Astrocyte (in vitro differentiated cells and primary cell): ENCODE measurements at regions not wholly inside any gene's neighbourhood (a gene's known extent, or its start where the extent isn't known, plus 50 kb on each side); places are given as distances from the start of the nearest gene placed in this dataset.

Experiments
- EZH2 ChIP-seq: IDR thresholded peaks from 2 replicates; pipeline ENCODE4 v1.6.1; 2012; ENCODE audit warnings: mild to moderate bottlenecking, low read length, inconsistent platforms; ENCODE audit not compliant: insufficient read depth
- TF ChIP-seq, protein P1 (sequence below): IDR thresholded peaks from 2 replicates; pipeline ENCODE4 v1.5.1; 2011; ENCODE audit warnings: low read depth, mild to moderate bottlenecking, inconsistent platforms, low read length, moderate library complexity; ENCODE audit not compliant: insufficient read depth

DNA sequence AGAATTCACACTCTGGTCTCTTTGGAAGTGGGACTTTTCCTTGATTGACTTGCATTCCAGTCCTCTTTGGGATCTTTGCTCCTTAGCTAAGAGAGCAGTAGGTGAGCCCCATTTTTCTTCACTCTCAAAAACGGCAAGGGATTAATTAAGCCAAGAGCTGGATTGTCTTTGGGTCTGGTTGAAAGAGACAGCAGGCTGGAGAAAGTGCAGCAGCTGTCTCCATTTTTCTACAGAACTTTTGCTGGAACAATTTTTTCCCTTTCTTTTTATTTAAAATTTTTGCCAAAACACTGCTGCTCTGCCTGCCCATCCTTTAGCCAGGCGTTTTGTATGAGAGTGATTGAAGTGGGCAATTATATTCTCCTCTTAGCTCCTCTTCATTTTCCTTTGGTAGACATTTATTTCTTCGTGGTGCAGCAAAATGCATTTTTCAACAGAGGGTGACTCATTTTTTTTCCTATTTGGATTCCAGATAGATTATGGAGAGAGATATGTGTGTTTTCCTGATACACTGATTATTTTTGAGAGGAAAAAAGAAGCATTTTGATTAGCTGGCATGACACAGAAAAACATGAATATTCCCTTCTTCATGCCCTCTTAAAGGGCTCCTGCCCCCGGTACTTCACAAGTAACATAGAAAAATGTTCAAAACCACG lies 371.2 kb upstream of the NBEA start:
- TF ChIP-seq, protein P1, sequence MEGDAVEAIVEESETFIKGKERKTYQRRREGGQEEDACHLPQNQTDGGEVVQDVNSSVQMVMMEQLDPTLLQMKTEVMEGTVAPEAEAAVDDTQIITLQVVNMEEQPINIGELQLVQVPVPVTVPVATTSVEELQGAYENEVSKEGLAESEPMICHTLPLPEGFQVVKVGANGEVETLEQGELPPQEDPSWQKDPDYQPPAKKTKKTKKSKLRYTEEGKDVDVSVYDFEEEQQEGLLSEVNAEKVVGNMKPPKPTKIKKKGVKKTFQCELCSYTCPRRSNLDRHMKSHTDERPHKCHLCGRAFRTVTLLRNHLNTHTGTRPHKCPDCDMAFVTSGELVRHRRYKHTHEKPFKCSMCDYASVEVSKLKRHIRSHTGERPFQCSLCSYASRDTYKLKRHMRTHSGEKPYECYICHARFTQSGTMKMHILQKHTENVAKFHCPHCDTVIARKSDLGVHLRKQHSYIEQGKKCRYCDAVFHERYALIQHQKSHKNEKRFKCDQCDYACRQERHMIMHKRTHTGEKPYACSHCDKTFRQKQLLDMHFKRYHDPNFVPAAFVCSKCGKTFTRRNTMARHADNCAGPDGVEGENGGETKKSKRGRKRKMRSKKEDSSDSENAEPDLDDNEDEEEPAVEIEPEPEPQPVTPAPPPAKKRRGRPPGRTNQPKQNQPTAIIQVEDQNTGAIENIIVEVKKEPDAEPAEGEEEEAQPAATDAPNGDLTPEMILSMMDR, result no peak
- TF ChIP-seq EZH2, result no peak
